ENCODE measurements at regions not wholly inside any gene's neighbourhood (a gene's known extent, or its start where the extent isn't known, plus 50 kb on each side); places are given as distances from the start of the nearest gene placed in this dataset.

DNA sequence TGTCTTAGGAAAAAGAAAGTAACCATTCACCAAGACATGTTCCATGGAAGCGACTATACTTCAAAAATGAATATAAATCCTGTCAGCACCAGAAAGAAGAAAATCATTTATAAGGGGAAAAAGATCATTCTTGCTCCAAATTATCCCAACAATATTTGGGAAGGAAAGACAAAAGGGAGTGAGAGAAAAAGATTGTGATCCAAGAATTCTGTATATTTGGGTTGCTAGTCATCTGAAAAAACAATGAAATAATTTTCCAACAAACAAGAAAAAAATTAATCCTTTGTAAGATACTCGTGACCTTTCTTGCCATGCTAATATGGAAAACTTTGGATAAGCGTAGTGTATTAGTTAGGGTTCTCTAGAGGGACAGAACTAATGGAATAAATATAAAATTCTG lies 163.2 kb upstream of the ZNF32 start:
- no peak for DNase-seq (ENCODE audit: low spot score, unreplicated experiment)
- no peak overlapping the region for H3K27ac Mint-ChIP-seq
- peaks cover 3% of the 10 kb centered on the region for H3K27me3 Mint-ChIP-seq
- no peaks in the 10 kb centered on the region for H3K9me3 Mint-ChIP-seq (ENCODE audit: low read depth)
- H3K36me3 Mint-ChIP-seq (ENCODE audit: insufficient read depth): no peaks in the 10 kb centered on the region
- no peak overlapping the region for H3K4me3 Mint-ChIP-seq (ENCODE audit: low read depth)
- TF ChIP-seq, protein P1, sequence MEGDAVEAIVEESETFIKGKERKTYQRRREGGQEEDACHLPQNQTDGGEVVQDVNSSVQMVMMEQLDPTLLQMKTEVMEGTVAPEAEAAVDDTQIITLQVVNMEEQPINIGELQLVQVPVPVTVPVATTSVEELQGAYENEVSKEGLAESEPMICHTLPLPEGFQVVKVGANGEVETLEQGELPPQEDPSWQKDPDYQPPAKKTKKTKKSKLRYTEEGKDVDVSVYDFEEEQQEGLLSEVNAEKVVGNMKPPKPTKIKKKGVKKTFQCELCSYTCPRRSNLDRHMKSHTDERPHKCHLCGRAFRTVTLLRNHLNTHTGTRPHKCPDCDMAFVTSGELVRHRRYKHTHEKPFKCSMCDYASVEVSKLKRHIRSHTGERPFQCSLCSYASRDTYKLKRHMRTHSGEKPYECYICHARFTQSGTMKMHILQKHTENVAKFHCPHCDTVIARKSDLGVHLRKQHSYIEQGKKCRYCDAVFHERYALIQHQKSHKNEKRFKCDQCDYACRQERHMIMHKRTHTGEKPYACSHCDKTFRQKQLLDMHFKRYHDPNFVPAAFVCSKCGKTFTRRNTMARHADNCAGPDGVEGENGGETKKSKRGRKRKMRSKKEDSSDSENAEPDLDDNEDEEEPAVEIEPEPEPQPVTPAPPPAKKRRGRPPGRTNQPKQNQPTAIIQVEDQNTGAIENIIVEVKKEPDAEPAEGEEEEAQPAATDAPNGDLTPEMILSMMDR (IDR thresholded peaks at IDR 0.05; ENCODE audit: unreplicated experiment): no peak
- no peaks in the 10 kb centered on the region for H3K4me1 Mint-ChIP-seq (ENCODE audit: low read depth)

DNA sequence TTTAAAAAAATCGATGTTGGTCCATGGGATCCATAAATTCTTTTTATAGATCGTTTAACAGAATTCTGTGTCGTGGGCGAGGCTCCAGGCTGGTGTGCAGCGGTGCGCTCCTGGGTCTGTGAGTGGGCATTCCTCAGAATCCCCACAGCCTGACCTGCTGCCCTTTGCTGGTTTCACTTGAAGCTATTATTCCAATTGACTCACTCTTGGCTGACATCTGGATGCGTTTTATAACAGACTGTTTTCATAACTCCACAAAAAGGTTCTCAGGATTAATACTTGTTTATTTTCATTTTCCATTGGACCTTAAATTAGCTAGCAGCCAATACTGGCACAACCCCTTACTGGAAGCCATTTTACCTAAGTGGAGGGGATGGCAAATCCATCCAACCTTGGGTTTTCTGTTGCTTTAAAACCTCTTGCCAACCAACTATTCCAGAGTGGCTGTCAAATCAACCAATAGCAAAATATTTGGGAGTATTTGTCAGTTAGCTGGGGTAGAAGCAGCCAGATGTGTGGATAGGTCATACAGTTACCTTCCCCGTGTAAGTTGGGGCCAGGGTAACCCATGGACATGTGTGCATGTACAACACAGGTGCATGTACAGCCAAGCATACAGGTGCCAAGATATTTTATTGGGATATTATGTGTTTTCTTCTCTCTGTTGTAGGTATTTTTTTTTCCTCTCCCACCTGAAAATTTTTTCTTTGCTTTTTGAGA lies 160.7 kb upstream of the ZNF32 start:
- no peak overlapping the region for H3K4me3 Mint-ChIP-seq (ENCODE audit: low read depth)
- peaks cover 9% of the 10 kb centered on the region for H3K27me3 Mint-ChIP-seq
- TF ChIP-seq, protein P1 (IDR thresholded peaks at IDR 0.05; ENCODE audit: unreplicated experiment): no peak
- no peaks in the 10 kb centered on the region for H3K9me3 Mint-ChIP-seq (ENCODE audit: low read depth)
- no peaks in the 10 kb centered on the region for H3K4me1 Mint-ChIP-seq (ENCODE audit: low read depth)
- DNase-seq (ENCODE audit: low spot score, unreplicated experiment): no peak
- no peak overlapping the region for H3K27ac Mint-ChIP-seq
- no peaks in the 10 kb centered on the region for H3K36me3 Mint-ChIP-seq (ENCODE audit: insufficient read depth)

DNA sequence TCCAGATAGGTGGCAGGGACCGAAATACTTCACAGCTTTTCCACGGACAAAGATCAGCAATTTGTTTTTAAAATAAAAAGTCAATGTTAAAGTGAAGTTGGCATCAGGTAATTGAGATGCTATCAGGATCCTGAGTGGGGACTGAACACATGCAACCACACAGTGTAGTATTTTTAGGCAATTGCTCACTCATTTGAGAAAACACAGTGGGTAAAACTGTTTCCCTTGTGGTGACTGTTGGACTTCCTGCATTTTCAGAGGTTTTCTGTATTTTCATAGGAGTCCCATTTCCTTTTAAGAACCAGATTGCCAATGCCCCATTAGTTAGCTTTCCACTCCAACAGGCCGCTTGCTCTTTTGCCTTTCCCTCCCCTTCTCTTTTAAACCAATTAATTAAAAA lies 159.5 kb upstream of the ZNF32 start:
- no peak overlapping the region for H3K27ac Mint-ChIP-seq
- no peak overlapping the region for H3K4me3 Mint-ChIP-seq (ENCODE audit: low read depth)
- H3K36me3 Mint-ChIP-seq (ENCODE audit: insufficient read depth): no peaks in the 10 kb centered on the region
- H3K4me1 Mint-ChIP-seq (ENCODE audit: low read depth): no peaks in the 10 kb centered on the region
- no peaks in the 10 kb centered on the region for H3K9me3 Mint-ChIP-seq (ENCODE audit: low read depth)
- TF ChIP-seq, protein P1 (IDR thresholded peaks at IDR 0.05; ENCODE audit: unreplicated experiment): no peak
- peaks cover 10% of the 10 kb centered on the region for H3K27me3 Mint-ChIP-seq
- no peak for DNase-seq (ENCODE audit: low spot score, unreplicated experiment)

DNA sequence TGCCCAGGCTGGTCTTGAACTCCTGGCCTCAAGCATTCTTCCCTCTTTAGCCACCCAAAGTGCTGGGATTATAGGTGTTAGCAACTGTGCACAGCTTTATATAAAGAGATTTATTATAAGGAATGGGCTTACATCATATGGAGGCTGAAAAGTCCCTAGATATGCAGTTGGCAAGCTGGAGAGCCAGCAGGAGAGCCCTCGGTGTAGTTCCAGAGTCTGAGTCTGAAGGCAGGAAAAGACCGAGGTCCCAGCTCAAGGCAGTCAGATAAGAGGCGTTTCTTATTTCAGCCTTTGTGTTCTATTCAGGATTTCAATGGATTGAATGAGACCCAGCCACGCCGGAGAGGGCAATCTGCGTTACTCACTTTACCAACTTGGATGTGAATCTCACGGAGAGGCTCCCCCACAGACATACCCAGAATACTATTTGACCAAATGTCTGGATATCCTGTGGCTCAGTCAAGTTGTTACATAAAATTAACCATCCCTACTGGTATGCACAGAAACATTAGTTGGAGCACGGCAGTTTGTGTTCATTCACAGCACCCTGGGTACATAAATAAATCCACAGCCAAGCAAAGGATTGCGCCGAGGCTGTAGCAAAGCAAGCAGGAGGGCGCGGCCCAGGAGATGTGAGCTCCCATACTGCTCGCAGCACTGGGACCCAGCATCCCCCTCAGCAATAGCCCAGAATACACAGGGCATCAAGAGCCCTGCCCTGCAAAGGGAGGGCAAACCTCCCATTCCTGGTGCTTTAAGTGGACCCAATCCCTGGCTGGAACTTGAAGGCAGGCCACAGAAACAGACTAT lies 158.4 kb upstream of the ZNF32 start:
- no peaks in the 10 kb centered on the region for H3K9me3 Mint-ChIP-seq (ENCODE audit: low read depth)
- no peaks in the 10 kb centered on the region for H3K36me3 Mint-ChIP-seq (ENCODE audit: insufficient read depth)
- H3K4me3 Mint-ChIP-seq (ENCODE audit: low read depth): no peak overlapping the region
- peaks cover 10% of the 10 kb centered on the region for H3K27me3 Mint-ChIP-seq
- no peaks in the 10 kb centered on the region for H3K4me1 Mint-ChIP-seq (ENCODE audit: low read depth)
- DNase-seq (ENCODE audit: low spot score, unreplicated experiment): no peak
- TF ChIP-seq, protein P1 (IDR thresholded peaks at IDR 0.05; ENCODE audit: unreplicated experiment): no peak
- no peak overlapping the region for H3K27ac Mint-ChIP-seq

DNA sequence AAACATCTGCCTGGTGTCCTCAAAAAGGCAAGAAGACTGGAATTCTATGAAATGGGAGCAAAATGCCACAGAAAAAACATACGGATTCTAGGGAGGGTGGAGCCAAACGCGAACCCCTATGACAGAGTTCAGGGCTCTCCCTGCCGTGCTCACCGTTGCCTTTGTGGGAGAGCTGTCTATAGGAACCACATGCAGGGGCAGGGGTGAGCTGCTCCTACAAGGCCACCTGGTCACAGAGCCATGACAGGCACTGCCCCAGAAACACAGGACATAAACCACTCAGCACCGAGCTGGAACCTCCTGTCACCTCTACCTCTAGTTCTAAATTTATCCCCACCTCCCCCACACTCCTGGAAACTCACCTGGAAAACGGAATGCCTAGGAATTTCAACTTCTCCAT lies 155.1 kb upstream of the ZNF32 start:
- no peaks in the 10 kb centered on the region for H3K4me1 Mint-ChIP-seq (ENCODE audit: low read depth)
- no peaks in the 10 kb centered on the region for H3K36me3 Mint-ChIP-seq (ENCODE audit: insufficient read depth)
- H3K9me3 Mint-ChIP-seq (ENCODE audit: low read depth): no peaks in the 10 kb centered on the region
- TF ChIP-seq, protein P1 (IDR thresholded peaks at IDR 0.05; ENCODE audit: unreplicated experiment): no peak
- H3K27ac Mint-ChIP-seq: no peak overlapping the region
- H3K4me3 Mint-ChIP-seq (ENCODE audit: low read depth): no peak overlapping the region
- H3K27me3 Mint-ChIP-seq: peaks cover 27% of the 10 kb centered on the region
- DNase-seq (ENCODE audit: low spot score, unreplicated experiment): no peak
